Activated T-cell treated with anti-CD3 and anti-CD28 coated beads, Interleukin-2, amount 50 U/mL, for 1 hour (primary cell): ENCODE measurements at regions not wholly inside any gene's neighbourhood (a gene's known extent, or its start where the extent isn't known, plus 50 kb on each side); places are given as distances from the start of the nearest gene placed in this dataset.

Experiments used
- DNase-seq: peaks from one replicate; pipeline ENCODE4 v3.0.0-alpha.2; 2020

DNA sequence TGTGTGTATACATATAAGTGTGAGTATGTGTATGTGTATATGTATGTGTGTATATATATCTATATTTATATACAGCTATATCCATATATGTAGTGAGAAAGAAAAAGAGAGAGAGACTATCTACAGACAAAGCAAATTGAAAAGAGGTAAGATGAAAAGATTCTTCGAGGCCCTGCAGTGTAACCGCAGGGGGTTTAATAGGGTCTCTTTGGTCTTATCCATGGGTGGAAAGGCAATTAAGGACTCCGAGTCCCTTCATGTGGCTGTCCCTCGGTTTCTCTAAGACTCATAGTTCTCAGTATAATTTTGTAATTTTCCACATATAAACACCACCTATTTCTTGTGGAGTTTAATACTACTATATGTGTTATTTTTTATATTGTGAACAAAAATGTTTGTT is 50.6 kb upstream of the JAZF1 start:
- no peak for DNase-seq

DNA sequence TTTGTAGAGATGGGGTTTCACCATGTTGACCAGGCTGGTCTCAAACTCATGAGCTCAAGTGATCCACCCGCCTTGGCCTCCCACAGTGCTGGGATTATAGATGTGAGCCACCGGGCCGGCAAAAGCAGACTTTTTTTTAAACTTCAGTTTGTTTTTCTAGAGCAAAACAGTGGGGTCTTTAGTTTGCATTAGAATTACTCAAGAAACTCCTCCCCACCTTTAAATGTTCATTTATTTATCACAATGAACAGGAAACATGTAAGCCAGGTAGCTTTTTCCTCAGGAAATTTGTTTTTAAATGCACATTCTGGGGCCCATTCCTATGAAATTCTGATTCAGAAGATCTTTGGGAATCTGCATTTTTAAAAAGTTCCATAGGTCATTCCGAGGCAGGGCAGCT is 56.0 kb upstream of the JAZF1 start:
- no peak for DNase-seq

DNA sequence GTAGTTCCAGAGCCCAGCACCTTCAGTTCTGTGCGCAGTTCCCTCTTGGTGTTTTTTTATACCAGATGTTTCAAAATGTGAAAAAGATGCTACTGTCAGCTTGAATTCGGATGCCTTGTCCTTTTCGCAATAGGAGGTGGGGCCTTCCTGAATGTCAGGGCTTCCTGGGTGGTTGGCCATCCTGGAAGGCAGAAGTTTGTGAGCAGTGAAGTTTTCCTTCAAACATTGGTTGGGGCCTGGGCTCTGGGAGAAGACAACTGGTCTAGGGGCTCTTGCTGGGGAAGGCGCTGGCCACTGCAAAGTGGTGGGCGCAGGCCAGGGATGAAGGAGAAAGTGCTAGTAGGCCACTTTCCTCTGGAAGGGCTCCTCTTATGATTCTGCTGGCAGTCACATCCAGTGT is 56.8 kb upstream of the JAZF1 start:
- no peak for DNase-seq

DNA sequence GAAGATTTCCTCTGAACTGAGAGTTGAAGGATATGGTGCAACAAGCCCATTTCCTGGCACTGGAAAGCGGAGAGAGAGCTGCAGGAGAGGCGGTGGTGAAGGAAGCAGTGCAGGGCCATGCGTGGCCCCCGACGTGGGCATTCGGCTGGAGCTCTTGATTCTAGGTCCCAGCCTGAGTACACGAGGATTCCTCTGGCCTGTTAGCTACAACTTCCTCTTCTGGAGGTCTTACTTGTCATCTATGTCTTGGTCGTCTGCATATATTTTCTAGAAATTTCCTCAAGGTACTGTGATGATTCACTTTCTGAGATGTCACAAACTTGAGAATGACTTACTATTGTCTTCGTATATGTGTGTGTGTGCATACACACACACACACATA is 59.2 kb upstream of the JAZF1 start:
- DNase-seq = no peak

DNA sequence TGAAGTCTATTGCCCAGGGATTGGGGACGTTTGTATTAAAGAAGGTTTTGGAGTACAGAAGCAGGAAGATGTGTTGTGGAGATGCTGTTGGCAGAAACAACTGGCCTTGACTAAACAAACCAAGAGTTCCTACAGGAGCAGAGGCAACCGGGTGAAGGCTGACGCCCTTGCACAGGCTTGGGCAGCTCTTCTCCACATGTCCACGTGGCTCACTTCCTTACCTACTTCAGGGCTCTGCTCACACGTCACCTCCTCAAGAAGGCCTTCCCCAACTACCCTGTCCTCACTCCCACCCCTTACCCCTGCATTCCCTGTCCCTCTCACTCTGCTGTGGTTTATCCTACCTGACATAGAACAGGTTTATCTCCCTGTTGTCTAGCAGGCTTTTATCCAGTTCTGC is 59.9 kb upstream of the JAZF1 start:
- DNase-seq = no peak

DNA sequence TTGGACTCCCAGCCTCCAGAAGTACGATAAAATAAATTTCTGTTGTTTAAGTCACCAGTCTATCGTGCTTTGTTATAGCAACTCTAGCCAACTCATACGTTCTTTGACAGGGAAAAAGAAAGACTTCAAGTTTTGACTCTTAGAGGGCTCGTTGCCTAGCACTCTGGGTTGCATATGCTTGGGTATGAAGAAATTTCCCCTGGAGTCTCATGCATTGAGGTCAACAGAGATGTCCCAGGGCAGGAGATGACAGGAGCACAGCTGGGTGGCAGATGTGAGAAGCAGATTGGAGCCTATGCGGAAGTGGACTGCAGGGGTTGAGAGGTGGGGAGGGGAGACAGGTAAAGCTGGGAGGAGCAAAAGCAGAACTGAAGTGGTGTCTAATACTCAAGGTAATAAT is 63.3 kb upstream of the JAZF1 start:
- DNase-seq = no peak

DNA sequence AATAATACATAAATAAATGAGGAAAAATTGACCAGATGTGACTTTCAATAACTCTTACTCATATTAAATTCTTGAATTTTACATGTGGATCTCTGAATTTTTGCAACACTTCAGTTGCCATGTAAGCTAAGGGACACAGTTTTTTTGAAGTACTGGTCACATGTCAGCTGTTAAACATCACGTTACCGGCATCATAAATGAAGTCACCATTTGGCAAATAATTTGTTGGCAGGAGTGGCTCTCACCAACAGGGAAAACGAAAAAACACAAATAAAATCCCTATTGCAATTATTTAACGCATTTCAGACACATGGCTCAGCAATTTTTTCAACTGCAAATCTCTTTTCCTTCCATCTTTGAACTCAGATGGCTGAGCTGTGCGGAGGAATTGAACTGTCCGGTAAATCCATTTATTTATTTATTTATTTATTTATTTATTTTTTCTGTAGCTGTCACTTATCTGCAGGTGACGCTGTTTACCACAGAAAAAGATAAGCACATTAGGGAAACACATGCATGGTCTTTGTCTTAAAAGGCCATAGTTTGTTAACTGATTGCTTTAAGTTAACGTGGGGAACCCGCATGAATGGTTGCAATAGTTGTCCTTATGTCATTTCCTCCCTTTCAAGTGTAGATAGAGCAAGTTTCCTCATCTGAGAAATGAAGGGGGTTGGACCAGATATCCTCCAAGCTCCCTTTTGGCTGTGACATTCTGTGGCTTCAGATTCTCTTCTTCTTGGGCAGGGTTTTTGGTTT is 64.7 kb upstream of the JAZF1 start:
- DNase-seq = no peak

DNA sequence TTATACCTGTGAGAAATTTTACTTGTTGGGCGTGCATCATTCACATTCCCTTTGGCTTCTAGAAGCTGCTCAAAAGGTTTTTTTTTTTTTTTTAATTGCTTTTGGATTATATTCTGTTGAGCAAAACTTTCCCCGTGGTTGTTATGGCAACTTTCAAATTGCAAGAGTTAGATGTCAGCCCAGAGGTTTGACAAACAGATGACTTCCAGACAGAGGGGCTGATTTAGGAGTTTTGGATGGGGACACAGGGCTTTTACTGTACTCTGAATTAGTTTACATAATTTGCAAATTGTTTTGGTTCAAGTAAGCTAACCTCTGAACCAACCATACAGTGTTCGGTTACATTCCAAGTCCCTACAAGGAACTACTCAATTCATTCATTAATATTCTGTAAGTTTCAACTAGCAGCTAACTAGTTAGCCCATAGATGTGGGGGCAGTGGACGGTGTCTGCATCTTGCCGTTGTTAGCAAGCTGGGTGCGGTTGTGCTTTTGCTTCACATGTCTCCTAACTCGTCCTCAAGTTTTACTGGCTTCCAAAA is 66.4 kb upstream of the JAZF1 start:
- no peak for DNase-seq

DNA sequence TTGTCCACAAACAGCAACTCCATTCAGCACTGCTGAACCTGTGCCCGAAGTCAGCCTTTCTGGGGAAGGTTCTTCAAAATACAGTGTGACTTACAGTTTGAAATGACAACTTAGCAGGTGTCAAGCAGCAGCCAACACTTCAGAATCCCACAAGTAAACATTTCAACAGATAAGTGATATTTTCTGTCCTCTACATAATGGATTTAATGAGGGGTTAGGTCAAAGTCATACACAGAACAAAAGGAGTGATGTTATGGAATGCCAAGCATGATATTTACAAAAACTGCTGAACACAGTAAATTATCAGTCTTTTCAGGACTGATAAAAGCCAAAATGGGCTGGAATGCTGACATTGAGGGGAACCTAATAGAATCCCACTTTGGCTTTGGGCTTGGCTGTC is 77.6 kb upstream of the JAZF1 start:
- DNase-seq = no peak

DNA sequence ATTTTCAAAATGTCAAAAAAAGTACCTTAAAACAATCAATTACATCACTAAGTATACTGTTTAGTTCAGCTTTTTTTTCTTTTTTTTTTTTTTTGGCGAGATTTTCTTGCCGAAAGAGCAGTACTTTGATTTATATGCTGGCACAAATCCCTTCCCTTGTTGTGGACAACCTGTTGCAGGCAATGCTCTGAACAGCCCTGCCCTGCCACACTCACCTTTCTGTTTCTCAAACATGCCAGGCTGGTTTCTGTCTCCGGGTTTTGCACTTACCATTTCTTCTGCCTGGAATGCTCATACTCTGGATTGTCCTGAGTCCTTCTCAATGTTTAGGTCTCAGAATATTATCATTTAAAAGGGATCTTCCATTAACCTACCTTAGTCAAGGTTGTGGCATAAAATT is 80.4 kb upstream of the JAZF1 start:
- no peak for DNase-seq

DNA sequence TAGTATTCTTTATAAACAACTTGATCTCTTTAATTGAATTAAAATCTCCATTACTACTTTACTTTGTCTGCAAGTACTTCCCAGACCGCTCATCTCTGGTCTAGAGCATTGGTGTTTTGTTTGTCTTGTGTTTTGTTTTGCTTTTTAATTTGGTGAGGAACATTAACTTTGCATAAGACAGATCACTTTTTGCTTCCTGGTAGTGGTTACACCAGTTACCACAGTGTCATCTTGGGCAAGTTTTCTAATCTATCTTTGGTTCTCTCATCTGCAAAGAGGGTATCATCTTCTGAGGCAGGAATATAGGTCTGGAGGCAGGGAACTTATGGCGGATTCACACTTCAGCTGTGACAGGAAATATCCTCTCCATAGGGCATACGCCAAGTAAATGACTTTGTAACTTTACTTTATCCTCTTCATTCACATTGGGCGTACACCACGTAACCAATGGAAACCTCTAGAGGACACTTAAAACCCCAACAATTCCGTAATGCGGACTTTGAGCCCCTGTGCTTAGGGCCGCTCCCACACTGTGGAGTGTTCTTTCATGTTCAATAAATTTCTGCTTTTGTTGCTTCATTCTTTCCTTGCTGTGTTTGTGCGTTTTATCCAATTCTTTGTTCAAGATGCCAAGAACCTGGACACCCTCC is 83.2 kb upstream of the JAZF1 start:
- DNase-seq = no peak

DNA sequence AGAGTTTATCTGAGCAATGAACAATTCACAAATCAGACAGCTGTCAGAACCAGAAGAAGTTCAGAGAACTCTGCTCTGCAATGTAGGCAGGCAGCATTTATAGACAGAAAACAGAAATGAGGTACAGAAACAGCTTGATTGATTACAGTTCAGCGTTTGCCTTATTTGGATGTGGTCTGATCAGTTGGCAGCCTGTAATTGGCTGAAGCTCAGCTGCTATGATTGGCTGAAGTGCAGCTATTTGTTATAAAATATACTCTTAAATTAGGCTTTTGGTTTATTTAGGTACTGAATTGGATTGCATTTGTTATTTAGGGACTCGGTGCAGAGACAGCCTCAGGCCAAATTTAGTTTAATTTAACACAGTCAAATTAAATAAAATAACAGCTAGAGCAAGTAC is 85.8 kb upstream of the JAZF1 start:
- DNase-seq = no peak

DNA sequence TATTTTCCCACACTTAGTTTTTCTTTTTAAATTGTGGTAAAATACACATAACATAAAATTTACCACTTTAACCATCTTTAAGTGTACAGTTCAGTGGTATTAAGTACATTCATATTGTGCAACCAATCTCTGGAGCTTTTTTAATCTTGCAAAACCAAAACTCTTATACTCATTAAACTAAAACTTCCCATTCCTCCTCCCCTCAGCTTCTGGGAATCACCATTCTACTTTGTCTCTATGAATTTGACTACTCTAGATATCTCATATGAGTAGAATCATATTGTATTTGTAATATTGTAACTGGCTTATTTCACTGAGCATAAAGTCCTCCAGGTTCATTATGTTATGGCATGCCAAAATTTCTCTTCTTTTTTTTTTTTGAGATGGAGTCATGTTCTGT is 86.4 kb upstream of the JAZF1 start:
- no peak for DNase-seq

DNA sequence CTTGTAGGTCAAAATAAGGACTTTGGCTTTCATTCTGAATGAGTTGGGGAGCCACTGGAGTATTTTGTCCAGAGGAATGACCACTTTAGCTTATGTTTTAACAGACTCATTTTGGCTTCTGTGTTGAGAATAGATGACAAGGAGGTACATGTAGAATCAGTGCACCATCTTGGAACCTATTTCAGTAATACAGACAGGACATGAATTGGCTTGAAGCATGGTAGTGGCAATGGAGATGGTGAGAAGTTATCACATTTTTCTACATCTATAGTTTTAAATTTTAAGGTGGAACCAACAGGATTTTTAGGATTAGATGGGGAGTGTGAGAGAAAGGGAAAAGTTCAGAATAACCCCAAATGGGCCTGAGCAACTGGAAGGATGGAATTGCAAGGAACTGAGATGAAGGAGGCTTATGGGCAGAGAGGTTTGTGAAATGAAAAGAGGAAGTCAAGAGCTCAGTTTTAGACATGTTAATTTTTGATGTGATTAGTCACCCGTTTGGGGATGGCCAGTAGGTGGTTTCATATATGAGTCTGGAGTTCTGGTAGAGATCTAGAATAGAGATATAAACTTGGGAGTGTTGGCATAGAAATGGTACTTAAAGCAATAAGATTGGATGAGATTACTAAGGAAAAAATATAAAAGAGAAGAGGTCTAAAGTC is 89.2 kb upstream of the JAZF1 start:
- DNase-seq = no peak

DNA sequence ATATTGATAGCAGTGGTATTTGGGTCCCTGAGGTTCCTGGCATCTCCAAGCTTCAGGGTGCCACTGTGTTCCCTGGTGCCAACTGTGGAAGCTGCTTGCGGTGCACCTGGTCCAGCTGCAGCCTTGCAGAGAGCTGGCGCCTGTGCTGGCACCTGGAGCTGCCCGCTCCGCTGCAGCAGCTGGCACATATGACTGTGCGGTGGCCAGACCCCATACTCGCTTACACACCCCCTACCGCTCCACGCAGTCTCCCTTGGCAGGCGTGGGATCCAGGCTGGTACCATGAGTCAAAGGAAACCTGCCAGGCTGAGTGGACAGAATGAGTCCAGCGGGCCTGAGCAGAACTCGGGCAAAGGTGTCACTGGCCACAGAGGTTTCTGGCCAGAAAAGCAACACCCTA is 89.9 kb upstream of the JAZF1 start:
- DNase-seq = no peak

DNA sequence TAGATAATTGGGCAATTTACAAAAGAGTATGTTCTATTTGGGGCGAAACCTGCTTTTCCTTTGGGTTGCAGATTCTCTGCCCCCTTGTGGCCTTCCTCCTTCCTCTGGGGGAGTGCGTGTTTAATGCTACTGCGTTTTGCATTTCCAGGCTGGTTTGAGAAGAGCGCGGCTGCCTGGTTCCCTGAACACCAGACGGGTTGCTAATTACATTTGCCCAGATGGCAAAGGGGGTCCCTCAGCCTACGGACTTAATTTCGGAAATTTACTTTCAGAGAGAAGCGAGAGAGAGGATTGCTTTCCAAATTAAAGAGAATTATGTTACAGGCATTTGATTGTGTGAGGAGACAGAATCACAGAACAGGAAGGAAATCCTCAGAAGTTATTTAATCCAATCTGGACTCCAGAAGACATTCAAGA is 91.9 kb upstream of the JAZF1 start:
- no peak for DNase-seq

DNA sequence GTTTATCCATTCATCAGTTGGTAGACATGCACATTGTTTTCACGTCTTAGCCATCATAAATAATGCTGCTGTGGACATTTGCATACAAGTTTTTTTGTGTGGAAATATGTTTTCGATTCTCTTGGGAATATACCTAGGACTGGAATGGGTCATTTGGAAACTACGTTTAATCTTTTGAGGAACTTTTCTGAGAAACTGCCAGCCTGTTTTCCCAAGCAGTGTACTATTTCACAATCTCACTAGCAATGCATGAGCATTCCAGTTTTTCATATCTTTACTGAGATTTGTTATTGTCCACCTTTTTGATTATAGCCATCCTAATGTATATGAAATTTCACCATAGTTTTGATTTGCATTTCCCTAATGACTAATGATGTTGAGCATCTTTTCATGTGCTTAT is 95.7 kb upstream of the JAZF1 start:
- no peak for DNase-seq

DNA sequence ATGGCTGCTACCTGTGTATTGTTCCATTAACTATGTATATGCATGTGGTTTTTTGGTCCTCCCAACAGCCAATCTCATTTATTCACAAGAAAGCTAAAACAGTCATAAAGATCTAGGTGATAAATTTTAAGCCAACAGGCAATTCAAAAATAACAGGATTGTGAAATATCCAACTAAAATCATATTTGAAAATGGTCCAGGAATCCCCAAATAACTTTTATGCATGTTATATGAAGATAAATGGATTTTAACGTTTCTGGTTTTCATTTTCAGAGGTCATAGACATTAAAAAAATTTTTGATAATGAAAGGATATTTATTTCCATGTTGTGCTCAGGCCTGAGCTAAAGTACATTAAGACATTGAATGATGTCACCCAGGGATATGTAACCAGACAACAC is 96.8 kb upstream of the JAZF1 start:
- DNase-seq = no peak

DNA sequence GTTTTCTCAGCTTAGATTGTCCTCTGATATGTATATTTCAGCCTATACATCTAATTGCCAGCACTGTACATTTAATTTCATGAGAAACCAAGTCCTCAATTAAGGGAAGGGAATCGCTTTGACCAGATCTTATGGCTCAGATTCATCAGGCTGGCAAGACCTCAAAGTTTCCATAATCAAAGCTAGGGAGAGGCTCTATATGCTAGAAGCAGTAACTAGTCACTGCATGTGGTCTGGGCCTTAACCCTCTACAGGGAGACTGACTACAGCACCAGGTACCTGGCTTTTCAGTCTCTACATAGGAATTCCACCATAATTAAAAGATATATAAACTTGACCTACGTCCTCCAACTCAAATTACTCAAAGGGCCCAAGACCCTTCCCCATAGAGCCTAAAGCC is 97.4 kb upstream of the JAZF1 start:
- no peak for DNase-seq

DNA sequence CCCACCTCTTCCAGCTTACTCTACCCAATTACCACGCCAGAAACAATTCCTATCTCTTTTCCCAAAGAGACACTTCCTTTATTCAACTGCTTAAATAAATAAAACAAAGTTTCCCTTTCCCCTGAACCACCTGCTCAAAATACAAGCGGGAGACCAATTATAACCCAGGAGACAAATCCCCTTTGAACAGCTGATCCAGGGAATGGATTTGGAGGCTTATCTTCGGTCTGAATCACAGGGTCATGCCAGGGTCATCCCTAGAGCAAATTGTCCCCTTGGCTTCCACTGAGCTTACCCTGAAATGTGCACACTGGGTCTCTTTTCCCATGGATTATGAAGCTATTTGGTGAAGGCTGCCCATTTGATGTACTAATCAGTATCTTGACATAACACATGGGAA is 99.9 kb upstream of the JAZF1 start:
- no peak for DNase-seq

DNA sequence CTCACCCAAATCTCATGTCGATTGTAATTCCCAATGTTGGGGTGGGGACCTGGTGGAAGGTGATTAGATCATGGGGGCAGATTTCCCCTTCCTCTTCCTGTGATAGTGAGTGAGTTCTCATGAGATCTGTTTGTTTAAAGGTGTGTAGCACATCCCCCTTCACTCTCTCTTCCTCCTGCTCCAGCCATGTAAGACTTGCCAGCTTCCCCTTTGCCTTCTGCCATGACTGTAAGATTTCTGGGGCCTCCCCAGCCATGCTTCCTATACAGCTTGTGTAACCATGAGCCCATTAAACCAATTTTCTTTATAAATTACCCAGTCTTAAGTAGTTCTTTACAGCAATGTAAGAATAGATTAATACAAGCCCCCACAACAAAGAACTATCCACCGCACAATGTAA is 109.9 kb upstream of the JAZF1 start:
- no peak for DNase-seq

DNA sequence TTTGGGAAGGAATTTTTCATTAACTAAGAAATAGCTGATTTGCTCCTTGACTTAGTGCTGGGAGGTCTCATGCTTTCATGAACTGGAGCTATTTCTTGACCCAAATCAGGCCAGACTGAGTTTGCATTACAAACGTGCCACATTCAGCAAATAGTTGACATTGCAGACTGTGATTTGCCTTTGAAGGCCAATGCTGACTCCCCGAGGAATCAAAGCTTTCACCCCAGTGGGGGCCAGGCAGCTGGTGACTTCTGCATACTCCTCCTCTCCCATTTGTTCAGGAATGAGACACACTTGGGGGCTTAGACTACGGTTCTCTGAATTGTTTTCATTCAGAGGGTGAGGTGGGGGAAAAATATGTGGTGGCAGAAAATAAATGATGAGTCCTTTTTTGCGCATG is 111.0 kb upstream of the JAZF1 start:
- no peak for DNase-seq

DNA sequence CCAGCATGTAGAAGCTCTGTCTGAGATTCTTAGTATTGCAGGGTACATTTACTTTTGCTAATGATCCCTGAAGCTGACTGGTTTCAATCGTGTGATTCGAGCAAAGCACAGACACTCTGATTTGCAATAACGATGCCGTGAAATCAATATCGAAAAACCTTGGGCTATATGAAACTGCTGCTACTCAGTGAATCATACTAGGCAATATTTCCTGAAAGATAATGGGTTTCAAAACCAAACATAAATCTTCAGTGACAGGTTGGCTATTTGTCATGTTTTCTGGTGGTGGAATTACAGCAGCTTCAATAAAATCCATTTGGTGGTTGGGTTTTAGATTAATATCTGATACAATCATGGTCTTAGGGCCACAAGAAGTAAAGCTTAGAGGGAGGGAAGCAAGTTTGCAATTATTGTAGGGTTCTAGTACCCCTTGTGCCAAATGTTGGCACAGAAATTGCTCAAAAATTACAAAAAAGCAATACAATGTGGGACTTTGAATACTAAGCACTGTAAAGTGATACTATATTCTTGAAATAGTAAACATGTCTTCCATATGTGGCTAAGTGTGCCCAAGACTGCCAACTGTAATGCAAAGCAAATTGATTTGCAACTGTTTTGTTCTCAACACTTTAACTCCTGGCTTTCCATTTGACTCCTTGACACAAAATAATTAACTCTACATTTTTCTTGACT is 112.4 kb upstream of the JAZF1 start:
- DNase-seq = no peak

DNA sequence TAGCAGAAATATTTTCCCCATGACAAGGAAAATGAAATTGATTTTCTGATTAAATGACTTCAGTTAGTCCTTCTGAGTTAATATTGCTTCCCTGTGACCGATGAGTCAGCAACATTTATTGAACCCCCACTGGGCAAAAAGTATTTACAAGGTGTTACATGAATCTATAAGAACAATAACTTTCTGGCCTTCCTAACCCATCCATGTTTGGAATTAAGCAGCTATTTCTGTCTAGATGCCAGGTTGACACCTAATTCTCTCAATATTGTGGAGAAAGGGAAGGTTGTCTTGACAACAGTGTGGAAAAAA is 112.9 kb upstream of the JAZF1 start:
- DNase-seq = no peak
